ENCODE measurements at regions not wholly inside any gene's neighbourhood (a gene's known extent, or its start where the extent isn't known, plus 50 kb on each side); places are given as distances from the start of the nearest gene placed in this dataset.

GRCh38 chr6:95087394-95088097, 489.8 kb upstream of the MANEA start:
- intact Hi-C loops (cut with DNase I; ENCODE audit: low total_unique reads) = no loop called here
- 16 to 23% methylated on average over 8 of the region's 8 CpGs for WGBS, 2 donors

GRCh38 chr6:95091823-95092436, 485.4 kb upstream of the MANEA start:
- H3K4me3 ChIP-seq (ENCODE audit: low read depth, poor library complexity, severe bottlenecking) = no peak overlapping the region
- no peak for DNase-seq (ENCODE audit: low spot score in 2 of 2)
- WGBS, 2 donors = 44 to 50% methylated on average over 5 of the region's 5 CpGs
- TF ChIP-seq POLR2A (IDR thresholded peaks at IDR 0.05) (no peak), CTCF (IDR thresholded peaks at IDR 0.05) (no peak)
- intact Hi-C loops (cut with DNase I; ENCODE audit: low total_unique reads) = no loop called here

More at GRCh38 chr6:95087394-95088097, 489.8 kb upstream of the MANEA start:
- no peak for DNase-seq (ENCODE audit: low spot score in 2 of 2)
- TF ChIP-seq POLR2A (IDR thresholded peaks at IDR 0.05) = no peak
- TF ChIP-seq CTCF (IDR thresholded peaks at IDR 0.05) = no peak
- H3K4me3 ChIP-seq (ENCODE audit: low read depth, poor library complexity, severe bottlenecking) = no peak overlapping the region

GRCh38 chr6:95093154-95093553, 484.2 kb upstream of the MANEA start:
- WGBS, 2 donors = 64 to 71% methylated on average over 4 of the region's 4 CpGs
- intact Hi-C loops (cut with DNase I; ENCODE audit: low total_unique reads) = no loop called here
- H3K4me3 ChIP-seq (ENCODE audit: low read depth, poor library complexity, severe bottlenecking) = no peak overlapping the region
- DNase-seq (ENCODE audit: low spot score in 2 of 2) = no peak
- TF ChIP-seq CTCF (IDR thresholded peaks at IDR 0.05) (no peak), POLR2A (IDR thresholded peaks at IDR 0.05) (no peak)

- TF ChIP-seq CTCF (IDR thresholded peaks at IDR 0.05) (no peak), POLR2A (IDR thresholded peaks at IDR 0.05) (no peak)
- no peak for DNase-seq (ENCODE audit: low spot score in 2 of 2)
- H3K4me3 ChIP-seq (ENCODE audit: low read depth, poor library complexity, severe bottlenecking) = no peak overlapping the region
- 33 to 41% methylated on average over 6 of the region's 6 CpGs for WGBS, 2 donors
- intact Hi-C loops (cut with DNase I; ENCODE audit: low total_unique reads) = no loop called here
Measured at GRCh38 chr6:95094751-95095663, 482.3 kb upstream of the MANEA start.

- TF ChIP-seq POLR2A (IDR thresholded peaks at IDR 0.05) (no peak), CTCF (IDR thresholded peaks at IDR 0.05) (no peak)
- WGBS, 2 donors = 92 to 93% methylated on average over 2 of the region's 2 CpGs
- DNase-seq (ENCODE audit: low spot score in 2 of 2) = no peak
- intact Hi-C loops (cut with DNase I; ENCODE audit: low total_unique reads) = no loop called here
- no peak overlapping the region for H3K4me3 ChIP-seq (ENCODE audit: low read depth, poor library complexity, severe bottlenecking)
Measured at GRCh38 chr6:95095855-95096254, 481.5 kb upstream of the MANEA start.

All from lower leg skin (tissue), 4 donors.